DND-41 (cell line): ENCODE measurements at regions not wholly inside any gene's neighbourhood (a gene's known extent, or its start where the extent isn't known, plus 50 kb on each side); places are given as distances from the start of the nearest gene placed in this dataset.

Experiments
- CTCF ChIP-seq: IDR thresholded peaks from 2 replicates; pipeline ENCODE4 v1.5.1; 2012; ENCODE audit warnings: borderline replicate concordance, low read length, moderate library complexity, mild to moderate bottlenecking; ENCODE audit not compliant: poor library complexity, severe bottlenecking; ENCODE audit errors: extremely low read depth
- EZH2 ChIP-seq: IDR thresholded peaks from 3 replicates; pipeline ENCODE4 v1.6.1; 2012; ENCODE audit warnings: borderline replicate concordance, low read depth, mild to moderate bottlenecking, moderate library complexity, low read length, inconsistent platforms; ENCODE audit not compliant: severe bottlenecking

DNA sequence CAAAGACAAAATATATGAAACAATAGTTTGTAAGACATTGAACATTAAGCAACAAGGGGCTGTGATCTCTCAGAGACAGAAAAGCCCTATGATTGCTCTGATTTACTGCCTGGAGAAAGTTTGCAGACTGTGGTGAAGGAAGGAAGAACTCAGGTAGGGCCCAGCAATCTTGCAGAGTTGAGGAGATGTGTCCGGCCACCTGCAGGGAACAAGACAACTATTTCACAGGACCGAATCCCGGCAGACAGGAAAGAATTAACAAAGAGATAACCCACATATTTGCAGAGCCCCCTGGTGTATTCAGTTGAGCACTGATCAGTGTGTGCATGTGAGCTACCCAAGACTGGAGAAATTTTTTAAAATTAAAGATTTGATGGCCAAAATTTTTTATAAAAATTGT is 58.3 kb upstream of the FMN2 start:
- no peak for TF ChIP-seq CTCF
- no peak for TF ChIP-seq EZH2
